ENCODE measurements at regions not wholly inside any gene's neighbourhood (a gene's known extent, or its start where the extent isn't known, plus 50 kb on each side); places are given as distances from the start of the nearest gene placed in this dataset.
"Not testable (repeated sequence)": the region's sequence is repeated elsewhere in the genome, so short reads cannot be mapped to it uniquely, and the experiment has no call there.

DNA sequence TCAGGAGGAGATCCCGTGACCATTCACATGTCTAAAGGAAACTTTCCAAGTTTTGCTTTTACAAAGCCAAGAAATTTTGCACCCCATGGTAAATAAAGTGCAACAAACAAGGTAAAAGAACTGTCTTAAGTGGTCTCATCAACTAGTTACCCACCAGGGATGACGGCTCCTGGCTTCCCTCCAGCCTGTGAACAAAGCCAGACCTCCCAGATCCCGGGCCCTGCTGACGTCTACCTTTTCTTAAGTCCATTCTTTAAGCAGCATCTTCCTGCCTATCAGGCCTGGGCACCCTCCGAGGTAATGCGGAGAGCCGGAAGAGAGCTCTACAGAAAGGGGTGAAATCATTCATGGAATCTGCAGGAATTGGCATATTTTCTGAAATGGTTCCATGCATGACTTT is 58.0 kb upstream of the DAAM1 start:
- DNase-seq = no peak

DNA sequence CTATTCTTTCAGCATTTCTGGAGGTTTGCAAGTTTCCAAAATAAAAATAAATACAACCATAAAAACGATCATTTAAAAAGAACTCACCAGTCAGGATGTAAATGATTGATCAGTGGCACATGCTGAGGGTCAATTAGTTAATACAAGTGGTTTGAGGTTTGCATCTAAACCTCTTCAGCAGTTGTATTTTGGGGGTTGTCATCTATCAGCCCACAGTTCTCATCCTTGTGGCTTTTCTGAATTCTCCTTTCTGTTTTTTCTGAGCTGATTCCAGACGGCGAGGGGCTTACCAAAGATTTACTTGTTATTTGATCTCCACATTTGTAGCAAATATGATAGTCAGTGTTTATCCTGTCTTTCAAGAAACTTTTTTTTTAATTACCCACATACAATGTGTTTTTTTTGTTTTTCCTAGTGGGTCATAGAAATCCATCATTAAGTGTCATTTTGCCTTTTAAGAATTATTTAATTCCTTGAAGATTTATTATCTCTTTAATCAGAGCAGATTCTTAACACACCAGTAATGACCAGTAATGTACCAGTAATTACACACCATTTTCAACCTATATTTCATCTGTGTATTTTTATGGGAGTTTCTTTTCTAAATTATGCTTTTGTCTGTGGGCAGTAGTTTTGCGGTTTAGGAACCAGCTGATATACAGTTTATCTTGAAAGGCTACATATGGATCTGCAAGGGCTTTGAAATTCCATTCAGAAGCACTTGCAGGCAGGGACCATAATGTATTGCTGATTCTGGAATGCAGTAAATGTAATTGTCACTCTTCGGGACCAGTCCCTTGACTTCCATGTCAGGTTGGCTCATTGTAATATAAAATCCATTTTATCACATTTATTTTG is 56.3 kb upstream of the DAAM1 start:
- no peak for DNase-seq

DNA sequence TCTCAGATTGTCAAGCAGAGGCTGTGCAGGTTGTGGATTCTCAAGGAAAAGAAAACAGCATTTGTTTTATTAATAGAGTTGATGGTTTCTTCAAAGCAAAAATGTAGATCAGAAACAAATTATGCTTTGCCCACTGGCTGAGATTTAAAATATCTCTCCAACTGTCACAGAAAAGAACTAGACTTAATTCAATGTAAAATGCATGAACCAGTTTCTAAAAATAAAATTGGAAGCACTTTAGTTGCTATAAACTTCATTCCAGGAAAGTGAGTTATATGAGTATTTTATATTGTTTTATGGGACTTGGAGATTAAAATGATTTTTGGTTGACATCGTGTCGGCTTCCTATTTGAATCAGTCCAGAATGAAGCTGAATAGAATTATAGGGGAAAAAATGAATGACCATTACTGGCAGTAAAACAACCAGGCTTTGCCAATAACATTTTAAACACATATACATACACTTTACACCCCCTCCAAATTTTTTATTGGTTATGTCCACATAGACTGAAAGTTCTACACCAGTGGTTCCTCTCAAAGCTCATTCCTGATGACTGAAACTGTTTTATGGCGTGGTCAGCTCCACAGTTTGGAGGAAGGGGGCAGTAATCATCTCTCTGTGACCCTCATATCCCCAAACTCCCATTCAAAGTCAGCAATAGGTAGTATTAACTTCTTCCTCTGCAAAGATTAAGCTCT is 55.5 kb upstream of the DAAM1 start:
- no peak for DNase-seq

DNA sequence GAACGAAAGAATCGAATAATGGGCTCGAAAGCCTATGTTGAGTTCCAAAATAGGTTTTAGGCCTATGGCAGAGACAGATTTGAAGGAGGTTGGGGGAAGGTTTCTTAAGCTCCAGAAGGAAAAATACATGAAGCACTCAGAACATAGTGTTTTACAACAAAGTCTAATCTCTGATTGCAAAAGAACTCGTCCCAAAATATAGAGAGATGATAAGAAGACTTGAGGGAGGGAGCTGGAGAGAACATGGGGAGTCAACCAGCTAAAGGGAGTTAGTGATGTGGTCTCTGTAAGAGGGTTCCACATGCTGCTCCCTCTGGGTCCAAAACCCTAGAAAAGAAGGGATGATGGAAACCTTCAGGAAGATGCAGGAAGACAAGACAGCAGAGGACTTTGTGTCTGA is 54.8 kb upstream of the DAAM1 start:
- DNase-seq = no peak

DNA sequence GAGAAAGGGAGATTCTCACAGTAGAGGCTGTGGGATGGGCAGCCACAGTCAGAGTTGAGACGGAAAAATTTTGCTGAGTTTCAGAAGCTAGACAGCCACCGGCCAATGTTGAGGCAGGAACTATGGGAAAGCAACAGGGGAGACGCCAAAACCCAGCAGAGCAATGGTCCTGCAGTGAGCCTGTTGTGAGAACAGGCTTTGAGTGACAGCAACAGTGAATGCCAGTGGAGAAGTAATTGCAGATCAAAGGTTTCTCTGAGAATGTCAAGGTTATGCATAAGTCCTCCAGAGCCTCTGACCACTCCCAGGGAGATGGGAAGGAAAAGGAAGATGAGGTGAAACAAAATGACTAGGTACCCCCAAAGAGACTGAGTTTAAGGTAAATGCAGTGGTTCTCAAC is 54.2 kb upstream of the DAAM1 start:
- no peak for DNase-seq

DNA sequence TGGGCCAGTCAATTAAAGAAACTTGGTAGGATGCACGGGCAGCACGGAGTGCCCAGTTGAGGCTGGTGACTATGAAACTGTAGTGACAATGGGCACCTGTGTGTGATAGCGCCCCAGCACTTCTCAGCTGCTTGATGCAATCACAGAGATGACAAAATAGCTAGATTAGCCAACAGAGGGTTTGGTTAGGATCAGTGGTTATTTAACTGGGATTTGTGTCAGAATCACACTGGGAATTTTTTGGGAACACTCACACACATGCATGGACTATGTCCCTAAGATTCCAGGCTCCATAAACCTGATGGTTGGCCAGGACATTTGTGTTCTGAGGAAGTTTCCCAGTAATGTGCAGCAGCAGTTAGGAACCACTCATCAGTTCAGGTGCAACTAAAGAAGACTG is 51.2 kb upstream of the DAAM1 start:
- DNase-seq = no peak

DNA sequence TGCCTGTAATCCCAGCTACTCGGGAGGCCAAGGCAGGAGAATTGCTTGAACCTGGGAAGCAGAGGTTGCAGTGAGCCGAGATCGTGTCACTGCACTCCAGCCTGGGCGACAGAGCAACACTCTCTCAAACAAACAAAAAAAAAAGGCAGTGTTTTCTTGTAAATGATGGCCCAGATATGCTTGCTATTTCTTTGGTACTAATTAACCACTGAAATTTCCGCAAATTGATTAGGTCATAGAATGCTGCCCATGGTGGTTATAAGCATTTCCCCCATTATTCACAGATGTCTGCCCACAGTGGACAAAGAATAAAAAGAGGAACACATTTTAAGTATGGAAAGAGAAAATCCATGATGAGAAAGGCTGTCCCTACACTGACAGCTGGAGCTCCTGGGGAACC is 49.9 kb upstream of the DAAM1 start:
- not testable (repeated sequence) for DNase-seq
